IMR-90 (cell line): ENCODE measurements at regions not wholly inside any gene's neighbourhood (a gene's known extent, or its start where the extent isn't known, plus 50 kb on each side); places are given as distances from the start of the nearest gene placed in this dataset.

Experiments
- ATAC-seq: fragments of 200-7000 bp; cut with Tn5 transposase; 2 replicates; pipeline ENCODE4 v1.9.1; 2020; ENCODE audit warnings: low read depth, mild to moderate bottlenecking, moderate library complexity
- BruUV-seq: library from RNA; stranded (reverse); fragments of 400-500 nt; replicated peaks from 2 replicates; lab custom pipeline; 2021; lab: Mats Ljungman, UMichigan
- CTCF ChIA-PET: fragments of 300-600 bp; formaldehyde crosslinking; extraction: SDS; loops from one replicate; lab custom pipeline; 2021; ENCODE audit warnings: antibody characterized with exemption; lab: Yijun Ruan, JAX
- POLR2A ChIA-PET: fragments of 300-600 bp; sonication (Branson Sonifier 250); formaldehyde crosslinking; loops from one replicate; lab custom pipeline; 2022; ENCODE audit warnings: antibody characterized with exemption; ENCODE audit not compliant: unreplicated experiment; lab: Charles Lee
- DNase-seq: peaks from one replicate; pipeline ENCODE4 v3.0.0; 2013
- H2AFZ ChIP-seq: replicated peaks from 2 replicates; pipeline ENCODE3; 2013; ENCODE audit warnings: low read length, mild to moderate bottlenecking; ENCODE audit not compliant: poor library complexity
- H2AK5ac ChIP-seq: 2 replicates; pipeline ENCODE4 v1.6.1; 2013; ENCODE audit warnings: low read depth, low read length, inconsistent platforms
- H2AK9ac ChIP-seq: replicated peaks from 2 replicates; pipeline ENCODE3; 2013; ENCODE audit warnings: mild to moderate bottlenecking, low read depth, low read length, moderate library complexity; ENCODE audit not compliant: poor library complexity
- H2BK120ac ChIP-seq: 2 replicates; pipeline ENCODE4 v1.6.1; 2013; ENCODE audit warnings: low read depth, low read length, inconsistent platforms
- H2BK15ac ChIP-seq: 3 replicates; pipeline ENCODE4 v1.6.1; 2013; ENCODE audit warnings: low read depth, low read length, inconsistent platforms
- H2BK20ac ChIP-seq: 2 replicates; pipeline ENCODE4 v1.6.1; 2013; ENCODE audit warnings: low read depth, mild to moderate bottlenecking, inconsistent platforms, low read length, moderate library complexity
- H2BK5ac ChIP-seq: 2 replicates; pipeline ENCODE4 v1.6.1; 2013; ENCODE audit warnings: mild to moderate bottlenecking, low read depth, low read length, inconsistent platforms; ENCODE audit not compliant: poor library complexity, severe bottlenecking
- H3K14ac ChIP-seq: replicated peaks from 2 replicates; pipeline ENCODE4 v1.6.1; 2013; ENCODE audit warnings: low read depth, low read length, inconsistent platforms
- H3K18ac ChIP-seq: 2 replicates; pipeline ENCODE4 v1.6.1; 2013; ENCODE audit warnings: low read depth, low read length, control low read depth
- H3K23ac ChIP-seq: 2 replicates; pipeline ENCODE4 v1.6.1; 2013; ENCODE audit warnings: low read depth, low read length, inconsistent platforms
- H3K27ac ChIP-seq: 2 replicates; pipeline ENCODE4 v1.5.1; 2013; ENCODE audit warnings: mild to moderate bottlenecking, control low read depth, low read length; ENCODE audit not compliant: insufficient read depth
- H3K27me3 ChIP-seq: 2 replicates; pipeline ENCODE4 v1.6.1; 2013; ENCODE audit warnings: low read length; ENCODE audit not compliant: control insufficient read depth, insufficient read depth
- H3K36me3 ChIP-seq: 2 replicates; pipeline ENCODE4 v1.6.1; 2013; ENCODE audit warnings: low read length, mixed read lengths; ENCODE audit not compliant: control insufficient read depth, insufficient read depth
- H3K4ac ChIP-seq: 2 replicates; pipeline ENCODE4 v1.6.1; 2013; ENCODE audit warnings: low read depth, low read length, inconsistent platforms
- H3K4me1 ChIP-seq: 2 replicates; pipeline ENCODE4 v1.6.1; 2013; ENCODE audit warnings: low read length, mixed read lengths; ENCODE audit not compliant: control insufficient read depth, insufficient read depth
- H3K4me2 ChIP-seq: 2 replicates; pipeline ENCODE4 v1.6.1; 2013; ENCODE audit warnings: low read depth, mild to moderate bottlenecking, control low read depth, low read length, moderate library complexity
- H3K4me3 ChIP-seq: 2 replicates; pipeline ENCODE4 v1.5.1; 2013; ENCODE audit warnings: low read depth, mild to moderate bottlenecking, control low read depth, low read length, moderate library complexity; ENCODE audit not compliant: insufficient read depth
- H3K56ac ChIP-seq: 2 replicates; pipeline ENCODE4 v1.6.1; 2013; ENCODE audit warnings: low read length, inconsistent platforms; ENCODE audit not compliant: insufficient read depth; ENCODE audit errors: extremely low read depth
- H3K79me1 ChIP-seq, 2 experiments: 2 replicates each; pipeline ENCODE4 v1.6.1; 2013; ENCODE audit warnings: low read length in 2 of 2, inconsistent platforms in 1 of 2, low read depth in 1 of 2
- H3K9ac ChIP-seq: 2 replicates; pipeline ENCODE4 v1.6.1; 2013; ENCODE audit warnings: low read depth, low read length, control low read depth
- H3K9me1 ChIP-seq: 2 replicates; pipeline ENCODE4 v1.6.1; 2013; ENCODE audit warnings: low read length, inconsistent platforms; ENCODE audit not compliant: insufficient read depth
- H3K9me3 ChIP-seq: 2 replicates; pipeline ENCODE4 v1.6.1; 2013; ENCODE audit warnings: low read length; ENCODE audit not compliant: control insufficient read depth, insufficient read depth
- H4K20me1 ChIP-seq: 2 replicates; pipeline ENCODE4 v1.6.1; 2013; ENCODE audit warnings: low read length, inconsistent platforms; ENCODE audit not compliant: insufficient read depth
- H4K5ac ChIP-seq: 2 replicates; pipeline ENCODE4 v1.6.1; 2013; ENCODE audit warnings: mild to moderate bottlenecking, low read depth, low read length, control low read depth
- H4K8ac ChIP-seq, 2 experiments: 2 replicates each; pipeline ENCODE4 v1.6.1; 2013; ENCODE audit warnings: low read depth in 2 of 2, low read length in 2 of 2, control low read depth in 1 of 2, inconsistent platforms in 1 of 2
- H4K91ac ChIP-seq: 2 replicates; pipeline ENCODE4 v1.6.1; 2013; ENCODE audit warnings: low read depth, low read length, inconsistent platforms; ENCODE audit not compliant: insufficient read depth
- CHD1 ChIP-seq: IDR thresholded peaks from 2 replicates; pipeline ENCODE4 v1.6.1; 2012; ENCODE audit warnings: low read depth, low read length, improper control_type of control experiment
- CTCF ChIP-seq: conservative IDR thresholded peaks from 2 replicates; pipeline ENCODE4 v1.5.1; 2012; ENCODE audit warnings: mild to moderate bottlenecking, low read depth, low read length, improper control_type of control experiment
- ELK1 ChIP-seq: fragments of 150-350 bp; IDR thresholded peaks from 2 replicates; pipeline ENCODE4 v1.6.1; 2016; ENCODE audit warnings: low read depth, mild to moderate bottlenecking, low read length, moderate library complexity, borderline replicate concordance
- FOS ChIP-seq: fragments of 150-350 bp; IDR thresholded peaks from 2 replicates; pipeline ENCODE4 v1.6.1; 2016; ENCODE audit warnings: low read depth, low read length
- MAFK ChIP-seq: IDR thresholded peaks from 2 replicates; pipeline ENCODE4 v1.6.1; 2012; ENCODE audit warnings: low read depth, low read length, improper control_type of control experiment
- MAZ ChIP-seq: IDR thresholded peaks from 2 replicates; pipeline ENCODE4 v1.6.1; 2012; ENCODE audit warnings: low read depth, mild to moderate bottlenecking, low read length, improper control_type of control experiment, moderate library complexity, borderline replicate concordance
- MXI1 ChIP-seq: IDR thresholded peaks from 2 replicates; pipeline ENCODE4 v1.6.1; 2012; ENCODE audit warnings: low read depth, mild to moderate bottlenecking, low read length, moderate library complexity, borderline replicate concordance
- NFE2L2 ChIP-seq: fragments of 150-350 bp; IDR thresholded peaks from 2 replicates; pipeline ENCODE4 v1.6.1; 2016; ENCODE audit warnings: low read depth, mild to moderate bottlenecking, low read length
- POLR2A ChIP-seq: IDR thresholded peaks from 2 replicates; pipeline ENCODE4 v1.6.1; 2012; ENCODE audit warnings: mild to moderate bottlenecking, low read depth, low read length
- RAD21 ChIP-seq: IDR thresholded peaks from 2 replicates; pipeline ENCODE4 v1.6.1; 2012; ENCODE audit warnings: low read length, improper control_type of control experiment
- RCOR1 ChIP-seq: IDR thresholded peaks from 2 replicates; pipeline ENCODE4 v1.6.1; 2012; ENCODE audit warnings: mild to moderate bottlenecking, low read length, improper control_type of control experiment; ENCODE audit not compliant: insufficient replicate concordance
- SMC3 ChIP-seq: fragments of 150-350 bp; IDR thresholded peaks from 2 replicates; pipeline ENCODE4 v1.6.1; 2016; ENCODE audit warnings: low read depth, mild to moderate bottlenecking, antibody characterized with exemption, low read length, moderate library complexity
- WGBS, 2 experiments: methylation state at CpG; one replicate each; pipeline versions ENCODE4 v1.1.5 to v1.1.7; 2013; ENCODE audit warnings: missing lambda C conversion rate in 2 of 2; ENCODE audit not compliant: insufficient read length in 1 of 2; ENCODE audit errors: extremely low coverage in 2 of 2; 5-methylcytosine and 5-hydroxymethylcytosine counted together
- dilution Hi-C: fragments of 300-500 bp; cut with HindIII; formaldehyde crosslinking; loops from one replicate; pipeline ENCODE4 v1.14.3; 2018; ENCODE audit warnings: low sequenced_read_pairs; ENCODE audit not compliant: unreplicated experiment
- in situ Hi-C: fragments of 300-500 bp; cut with MboI; formaldehyde crosslinking; loops from 3 replicates; pipeline ENCODE4 v1.14.3; 2019; ENCODE audit warnings: low sequenced_read_pairs, inconsistent platforms, mixed read lengths
- intact Hi-C: fragments of 100-400 bp; cut with micrococcal nuclease; formaldehyde crosslinking; loops from 2 replicates; pipeline ENCODE4 v1.10.0; 2022
- TF ChIP-seq, protein P1 (sequence below): fragments of 150-350 bp; IDR thresholded peaks from 2 replicates; pipeline ENCODE4 v1.6.1; 2017; ENCODE audit warnings: mild to moderate bottlenecking, antibody characterized with exemption, low read length, low read depth

GRCh38 chrX:102042372-102043325 is 82.8 kb upstream of the TCEAL2 start:
- DNase-seq: no peak
- H3K4ac ChIP-seq: no peak overlapping the region
- H3K9ac ChIP-seq: no peak overlapping the region
- no peak overlapping the region for H3K4me2 ChIP-seq
- TF ChIP-seq CHD1 (no peak), SMC3 (no peak), MXI1 (no peak), ELK1 (no peak), NFE2L2 (no peak), POLR2A (no peak), RCOR1 (no peak), RAD21 (no peak), CTCF (no peak), FOS (no peak), MAFK (no peak), MAZ (no peak)
- TF ChIP-seq, protein P1, sequence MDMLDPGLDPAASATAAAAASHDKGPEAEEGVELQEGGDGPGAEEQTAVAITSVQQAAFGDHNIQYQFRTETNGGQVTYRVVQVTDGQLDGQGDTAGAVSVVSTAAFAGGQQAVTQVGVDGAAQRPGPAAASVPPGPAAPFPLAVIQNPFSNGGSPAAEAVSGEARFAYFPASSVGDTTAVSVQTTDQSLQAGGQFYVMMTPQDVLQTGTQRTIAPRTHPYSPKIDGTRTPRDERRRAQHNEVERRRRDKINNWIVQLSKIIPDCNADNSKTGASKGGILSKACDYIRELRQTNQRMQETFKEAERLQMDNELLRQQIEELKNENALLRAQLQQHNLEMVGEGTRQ: no peak
- no peak overlapping the region for H2AK9ac ChIP-seq
- peaks cover 2% of the 10 kb centered on the region; the same call in 1 of the 2 replicates for H3K9me3 ChIP-seq
- ChIA-PET CTCF (no interaction called here), POLR2A (no interaction called here)
- H2AK5ac ChIP-seq: no peak overlapping the region
- H3K9me1 ChIP-seq: no peaks in the 10 kb centered on the region
- no peak overlapping the region for H3K14ac ChIP-seq
- no peak overlapping the region for H3K23ac ChIP-seq
- BruUV-seq: no TSS peak
- 40% methylated on average over 2 of the region's 7 CpGs; no CpG with 5 or more reads in 1 of the 2 experiments for WGBS, 2 experiments
- H3K56ac ChIP-seq: no peak overlapping the region
- H3K27ac ChIP-seq: no peak overlapping the region
- dilution Hi-C loops (no loop called here), intact Hi-C loops (no loop called here), in situ Hi-C loops (no loop called here)
- no peak overlapping the region for H2BK15ac ChIP-seq
- H3K27me3 ChIP-seq: no peaks in the 10 kb centered on the region
- no peak overlapping the region for H3K18ac ChIP-seq
- no peaks in the 10 kb centered on the region for H3K79me1 ChIP-seq
- H3K36me3 ChIP-seq: no peaks in the 10 kb centered on the region
- no peak overlapping the region for H2BK20ac ChIP-seq
- H2AFZ ChIP-seq: no peak overlapping the region
- H4K91ac ChIP-seq: no peak overlapping the region
- no peak overlapping the region for H4K5ac ChIP-seq
- H2BK120ac ChIP-seq: no peak overlapping the region
- H4K8ac ChIP-seq: no peak overlapping the region
- no peak for ATAC-seq
- no peaks in the 10 kb centered on the region for H4K20me1 ChIP-seq
- no peak overlapping the region for H2BK5ac ChIP-seq
- H3K4me3 ChIP-seq: no peak overlapping the region
- H3K4me1 ChIP-seq: no peaks in the 10 kb centered on the region
